ENCODE measurements at regions not wholly inside any gene's neighbourhood (a gene's known extent, or its start where the extent isn't known, plus 50 kb on each side); places are given as distances from the start of the nearest gene placed in this dataset.
"Not testable (repeated sequence)": the region's sequence is repeated elsewhere in the genome, so short reads cannot be mapped to it uniquely, and the experiment has no call there.

- no peak for DNase-seq
Measured at GRCh38 chr6:14218519-14218800, 100.9 kb downstream of the CD83 start.

DNA sequence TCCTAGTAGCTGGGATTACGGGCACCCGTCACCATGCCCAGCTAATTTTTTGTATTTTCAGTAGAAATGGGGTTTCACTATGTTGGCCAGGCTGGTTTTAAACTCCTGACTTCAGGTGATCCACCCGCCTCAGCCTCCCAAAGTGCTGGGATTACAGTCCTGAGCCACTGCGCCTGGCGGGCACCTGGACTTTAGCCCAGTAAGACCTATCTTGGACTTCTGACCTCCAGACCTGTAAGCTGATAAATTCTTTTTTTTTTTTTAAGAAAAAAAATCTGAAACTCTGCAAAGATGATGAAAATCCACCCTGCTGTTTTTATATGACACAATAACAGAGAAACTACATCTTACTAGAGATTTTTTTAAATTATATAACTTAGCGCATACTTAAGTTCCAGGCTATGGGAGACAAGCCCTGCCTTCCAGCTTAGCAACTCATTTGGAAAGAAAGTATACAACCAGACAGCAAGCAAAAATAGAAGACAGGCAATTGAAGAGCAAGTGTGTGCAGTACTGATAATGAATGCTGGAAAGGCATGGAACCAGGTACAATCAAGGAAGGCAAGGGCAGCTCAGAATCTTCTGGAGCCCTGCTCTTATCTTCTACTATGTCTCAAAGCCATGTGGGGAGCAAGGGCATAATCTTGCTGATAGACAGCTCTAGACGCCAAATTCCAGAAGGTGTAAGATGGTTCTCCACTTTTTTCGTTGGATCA, 104.2 kb downstream of the CD83 start:
- DNase-seq, result no peak

DNA sequence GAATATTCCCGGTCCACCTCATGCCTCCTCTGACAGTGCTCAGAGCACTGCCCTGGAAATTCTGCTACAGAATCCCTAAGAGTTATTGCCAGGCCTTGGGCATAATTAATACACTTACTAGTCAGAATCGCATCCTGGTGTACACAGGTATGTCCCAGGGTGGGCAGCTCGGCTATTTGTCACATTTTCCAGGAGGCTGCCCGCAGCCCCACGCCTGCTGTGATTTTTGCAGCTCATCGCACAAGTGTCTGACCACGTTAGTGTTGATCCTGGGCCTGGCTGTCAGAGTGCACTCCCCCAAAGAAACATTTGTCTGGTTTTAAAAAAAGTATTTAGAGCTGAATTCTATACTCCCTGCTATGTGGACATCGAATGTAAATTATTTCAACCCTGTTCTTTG, 105.4 kb downstream of the CD83 start:
- DNase-seq, result no peak

- no peak for DNase-seq
Measured at GRCh38 chr6:14224359-14225103, 107.0 kb downstream of the CD83 start.

GRCh38 chr6:14226051-14226660, 108.6 kb downstream of the CD83 start:
- no peak for DNase-seq

GRCh38 chr6:14228571-14228970, 111.0 kb downstream of the CD83 start:
- peak; percentile 44 for DNase-seq

DNA sequence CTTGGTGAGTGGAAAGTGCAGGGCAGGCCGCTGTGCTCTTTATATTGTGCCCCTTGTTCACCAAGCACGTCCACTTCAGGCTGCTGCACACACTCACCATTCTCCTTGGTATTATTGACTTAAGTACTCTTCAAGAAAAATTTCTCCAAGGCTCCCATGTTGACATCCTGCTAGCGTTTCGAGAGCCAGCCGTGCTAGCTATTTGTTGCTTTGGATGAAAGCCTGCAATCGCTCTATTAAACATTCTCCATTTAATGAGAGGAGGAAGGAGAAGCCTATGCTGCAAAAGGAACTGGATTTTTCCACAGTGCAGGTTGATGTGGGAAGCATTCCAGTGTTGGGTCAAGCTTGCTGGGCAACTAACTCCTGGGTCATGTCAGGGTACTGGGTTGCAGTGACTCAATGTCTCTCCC, 113.5 kb downstream of the CD83 start:
- DNase-seq, result no peak

- DNase-seq, result peak; percentile 48
Measured at GRCh38 chr6:14231501-14232280, 114.1 kb downstream of the CD83 start.

GRCh38 chr6:14232889-14233288, 115.3 kb downstream of the CD83 start:
- DNase-seq, result no peak

DNA sequence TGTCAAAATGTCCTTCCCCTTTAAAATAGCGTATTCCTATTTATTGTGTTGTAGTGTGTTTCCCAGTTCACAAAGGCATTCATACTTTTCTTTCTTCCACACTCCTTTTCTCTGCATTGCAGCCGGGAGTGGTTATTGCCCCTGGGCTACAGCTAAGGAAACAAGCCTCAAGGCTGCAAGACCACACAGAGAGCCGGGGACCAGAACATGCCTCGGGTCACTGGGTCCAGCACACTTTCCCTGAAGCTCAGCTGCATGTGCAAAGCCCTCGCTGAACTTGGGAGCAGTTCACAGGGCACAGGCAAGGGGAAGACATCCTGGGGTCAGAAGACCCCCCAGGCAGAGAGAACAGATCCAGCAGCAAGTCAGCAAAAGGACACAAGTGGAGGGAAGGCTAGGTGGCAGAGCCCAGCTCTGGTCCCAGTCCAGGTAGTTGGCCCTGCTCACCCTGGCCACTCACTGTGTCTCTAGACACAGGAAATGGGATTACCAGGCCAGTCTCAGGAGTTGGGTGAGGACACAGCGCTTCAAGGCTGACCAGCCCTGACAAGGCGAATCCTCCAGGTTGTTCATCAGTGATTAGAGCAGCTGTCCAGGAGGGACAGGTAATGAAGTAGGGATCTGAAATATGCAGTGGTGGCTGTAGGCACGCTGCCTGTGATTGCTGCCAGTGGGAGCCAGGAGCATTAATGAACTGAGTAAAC, 118.2 kb downstream of the CD83 start:
- no peak for DNase-seq

DNA sequence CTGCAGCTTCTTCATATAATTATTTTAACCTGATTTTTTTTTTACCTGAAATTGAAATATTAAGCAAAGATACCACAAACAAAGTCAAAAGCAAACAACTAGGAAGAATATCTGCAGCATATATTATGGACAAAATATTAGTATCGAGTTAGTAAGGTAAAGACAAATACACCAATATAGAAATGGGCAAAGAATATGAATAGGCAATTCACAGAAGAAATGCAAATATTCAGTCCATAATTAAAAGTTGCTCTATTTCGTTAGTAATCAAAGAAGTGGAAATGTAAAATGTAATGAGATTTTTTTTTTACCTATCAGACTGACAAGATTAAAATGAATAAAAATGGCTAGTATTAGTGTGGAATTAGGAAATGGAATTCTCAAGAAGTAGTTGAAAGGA, 121.5 kb downstream of the CD83 start:
- DNase-seq, result no peak

GRCh38 chr6:14240411-14241166, 123.0 kb downstream of the CD83 start:
- DNase-seq, result no peak

DNA sequence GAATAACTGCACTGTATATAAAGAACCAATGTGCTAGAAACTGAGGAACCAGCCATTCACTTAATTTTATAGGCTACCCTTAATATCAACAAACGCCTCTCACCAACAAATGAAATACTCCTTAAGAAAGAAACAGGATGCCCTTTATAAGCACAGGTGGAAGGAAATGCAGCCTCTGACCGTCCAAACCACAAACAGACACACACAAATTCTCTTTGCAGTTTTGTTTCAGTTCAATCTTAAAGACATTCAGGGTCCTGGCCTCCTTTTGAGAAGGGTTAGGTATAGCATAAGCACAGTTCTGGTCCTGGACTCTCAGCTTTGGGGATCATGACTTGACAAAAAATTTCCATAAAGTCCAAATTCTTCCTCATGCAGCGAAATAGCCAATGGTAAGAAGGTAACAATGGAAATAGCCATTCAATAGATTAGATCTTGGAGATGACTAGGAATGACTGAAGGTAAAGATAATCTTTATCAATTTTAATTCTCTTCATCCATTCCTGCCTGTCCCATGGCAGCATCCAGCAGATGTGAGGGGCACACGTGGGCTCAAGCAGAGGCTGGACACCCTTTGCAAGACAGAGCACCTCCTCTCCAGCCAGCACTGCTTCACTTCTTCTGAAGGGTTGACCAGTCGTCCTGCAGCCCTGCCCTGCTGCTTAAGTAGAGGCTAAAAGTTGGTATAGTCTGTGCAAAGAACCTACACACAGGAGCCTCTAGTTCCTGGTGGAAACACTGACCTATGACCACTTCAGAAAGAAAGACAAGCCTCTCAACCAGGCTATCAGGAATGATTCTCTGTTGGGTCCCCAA, 123.9 kb downstream of the CD83 start:
- DNase-seq, result no peak

DNA sequence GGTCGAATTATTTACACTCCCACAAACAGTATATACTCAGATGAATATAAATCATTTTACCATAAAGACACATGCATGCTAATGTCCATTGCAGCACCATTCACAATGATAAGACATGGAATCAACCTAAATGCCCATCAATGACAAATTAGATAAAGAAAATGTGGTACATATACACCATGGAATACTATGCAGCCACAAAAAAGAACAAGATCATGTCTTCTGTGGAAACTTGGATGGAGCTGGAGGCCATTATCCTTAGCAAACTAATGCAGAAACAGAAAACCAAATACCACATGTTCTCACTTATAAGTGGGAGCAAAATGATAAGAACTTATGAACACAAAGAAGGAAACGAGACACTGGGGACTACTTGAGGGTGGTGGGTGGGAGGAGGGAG, 125.3 kb downstream of the CD83 start:
- not testable (repeated sequence) for DNase-seq

DNA sequence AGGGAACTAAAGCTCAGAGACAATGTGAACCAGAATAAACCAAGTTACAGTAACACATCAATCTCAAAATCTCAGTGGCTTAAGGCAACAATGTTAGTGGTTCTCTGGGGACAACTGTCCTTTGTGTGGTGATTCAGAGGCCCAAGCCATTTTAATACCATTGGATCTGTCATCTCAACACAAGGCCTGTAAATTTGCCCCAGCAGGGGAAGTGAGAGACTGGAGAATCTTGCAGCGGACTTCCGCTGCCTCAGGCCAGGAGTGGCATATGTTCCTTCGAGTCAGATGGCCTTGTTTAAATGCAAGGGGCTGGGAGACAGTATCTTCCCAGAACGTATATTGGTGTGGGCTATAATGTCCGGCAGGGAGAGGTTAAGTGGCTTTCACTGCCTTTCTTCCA, 126.0 kb downstream of the CD83 start:
- no peak for DNase-seq

DNA sequence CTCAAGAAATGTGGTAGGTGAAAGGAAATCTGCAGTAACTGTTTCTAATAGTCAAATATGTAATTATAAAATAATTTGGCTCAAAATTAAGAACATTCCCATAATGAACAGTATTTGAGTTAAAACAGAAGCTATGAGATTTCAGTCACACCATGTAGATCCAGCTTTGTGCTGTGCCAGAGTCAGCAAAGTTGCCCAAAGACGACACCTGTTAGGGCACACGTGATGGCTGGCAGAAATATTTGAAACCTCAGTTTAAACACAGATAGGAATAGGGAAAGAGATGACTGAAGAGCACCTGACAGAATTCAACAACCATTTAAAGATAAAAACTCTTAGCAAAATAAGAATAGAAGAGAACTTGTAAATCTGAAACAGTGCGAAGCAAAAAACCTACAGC, 129.3 kb downstream of the CD83 start:
- no peak for DNase-seq

GRCh38 chr6:14250573-14250972, 133.0 kb downstream of the CD83 start:
- DNase-seq, result no peak

- DNase-seq, result no peak
Measured at GRCh38 chr6:14252271-14252850, 134.8 kb downstream of the CD83 start.

DNA sequence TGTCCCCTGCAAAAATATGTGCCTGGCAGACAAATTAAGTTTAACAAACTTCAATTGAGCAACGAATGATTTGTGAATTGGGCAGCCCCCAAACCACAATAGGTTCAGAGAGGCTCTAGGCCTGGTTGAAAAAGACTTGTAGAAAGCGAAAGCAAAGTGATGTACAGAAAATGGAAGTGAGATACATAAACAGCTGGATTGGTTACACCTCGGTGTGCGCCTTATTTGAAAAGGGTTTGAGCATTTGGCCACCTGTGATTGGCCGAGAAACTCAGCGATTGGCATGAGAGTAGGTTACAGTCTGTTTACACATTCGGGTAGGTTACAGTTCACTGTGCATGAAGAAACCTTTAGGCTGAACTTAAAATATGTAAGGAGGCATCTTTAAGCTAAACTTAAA, 136.9 kb downstream of the CD83 start:
- DNase-seq, result no peak

GRCh38 chr6:14255916-14256315, 138.3 kb downstream of the CD83 start:
- DNase-seq, result no peak

GRCh38 chr6:14258117-14258516, 140.5 kb downstream of the CD83 start:
- no peak for DNase-seq

Data from EL (cell line).